CD4-positive, alpha-beta T cell treated with Interferon alpha-2 for 1 hour (primary cell): ENCODE measurements at regions not wholly inside any gene's neighbourhood (a gene's known extent, or its start where the extent isn't known, plus 50 kb on each side); places are given as distances from the start of the nearest gene placed in this dataset.

Source experiments
- DNase-seq, 2 donors: peaks; one replicate each; pipeline ENCODE4 v3.0.0-alpha.2; 2020 to 2022

DNA sequence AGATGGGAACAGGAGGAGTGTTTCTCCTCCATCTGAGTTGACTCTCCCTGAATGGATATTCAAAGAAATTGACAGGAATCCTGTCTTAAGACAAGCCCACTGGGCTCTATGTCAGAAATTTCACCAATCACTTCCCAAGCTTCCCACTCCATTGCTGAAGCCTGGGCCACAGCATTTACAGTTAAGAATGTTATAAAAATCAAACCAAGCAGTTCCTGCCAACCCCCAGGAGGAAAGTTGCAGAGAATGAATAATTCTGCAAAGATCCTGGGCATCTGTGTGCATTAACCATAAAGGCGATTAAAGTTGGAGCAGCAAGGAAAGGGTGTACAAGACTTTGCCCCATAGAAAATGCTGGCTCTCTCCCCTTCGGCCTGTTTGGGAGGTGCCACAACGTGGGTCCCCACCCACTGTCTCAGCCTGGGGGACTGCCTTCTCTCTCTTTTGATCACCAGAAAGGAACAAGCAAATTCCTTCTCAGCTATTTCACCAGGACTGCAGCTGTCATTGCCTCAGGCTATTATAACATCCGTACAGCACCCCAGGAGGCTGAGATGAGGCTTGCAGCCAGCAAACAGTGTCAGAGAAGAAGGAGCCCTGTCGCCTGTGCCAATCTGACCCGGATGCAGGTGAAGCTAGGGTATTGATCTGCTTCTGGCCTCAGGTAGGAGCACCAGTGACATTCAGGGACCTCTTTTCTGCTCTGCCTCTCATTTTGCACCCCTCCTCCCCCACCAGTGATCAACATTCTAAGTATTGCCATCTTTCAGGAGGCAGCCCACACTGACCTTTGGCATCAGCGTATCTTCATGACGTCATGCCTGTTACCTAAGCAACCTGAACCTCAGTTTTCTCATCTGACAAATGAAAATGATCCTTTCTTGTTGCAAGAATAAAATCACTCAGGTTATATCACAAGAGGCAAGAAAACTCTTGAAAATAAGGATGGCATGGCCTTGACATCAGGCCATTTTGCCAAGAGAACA is 219.0 kb downstream of the SH3BP4 start:
- no peak for DNase-seq

GRCh38 chr2:235171550-235172031 is 219.8 kb downstream of the SH3BP4 start:
- DNase-seq = no peak

DNA sequence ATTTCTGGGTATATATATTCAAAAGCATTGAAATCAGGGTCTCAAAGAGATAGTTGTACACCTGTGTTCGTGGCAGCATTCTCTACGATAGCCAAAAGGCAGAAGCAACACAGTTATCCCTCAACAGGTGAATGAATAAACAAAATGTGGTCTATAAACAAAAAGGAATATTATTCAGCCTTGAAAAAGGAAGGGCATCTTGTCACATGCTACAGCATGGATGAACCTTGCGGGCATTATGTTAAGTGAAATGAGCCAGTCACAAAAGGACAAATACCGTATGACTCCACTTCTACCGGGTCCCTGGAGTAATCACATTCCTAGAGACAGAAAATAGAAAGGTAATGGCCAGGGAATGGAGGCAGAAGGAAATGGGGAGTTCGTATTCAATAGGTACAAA is 228.8 kb downstream of the SH3BP4 start:
- DNase-seq = no peak

DNA sequence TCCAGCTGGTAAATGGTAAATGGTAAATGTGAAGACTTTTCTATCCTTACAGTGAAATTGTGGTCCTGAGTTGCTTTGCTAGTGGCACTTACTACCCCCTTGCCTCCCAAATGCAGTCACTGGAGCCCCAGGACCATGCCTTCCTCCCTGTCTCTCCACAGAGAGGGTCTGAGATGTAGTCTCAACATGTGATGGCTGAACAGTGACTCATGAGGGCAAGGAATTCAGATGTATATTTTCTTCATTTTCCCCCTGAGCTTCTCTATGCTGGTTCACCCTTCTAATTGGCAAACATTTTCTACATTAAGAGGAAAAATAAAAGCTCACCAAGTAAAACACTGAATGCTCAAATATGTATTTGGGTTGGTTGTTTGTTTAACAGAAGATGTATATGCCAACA is 232.0 kb downstream of the SH3BP4 start:
- DNase-seq = no peak

GRCh38 chr2:235187806-235188205 is 236.0 kb downstream of the SH3BP4 start:
- no peak for DNase-seq

GRCh38 chr2:235191486-235191885 is 239.7 kb downstream of the SH3BP4 start:
- no peak for DNase-seq

DNA sequence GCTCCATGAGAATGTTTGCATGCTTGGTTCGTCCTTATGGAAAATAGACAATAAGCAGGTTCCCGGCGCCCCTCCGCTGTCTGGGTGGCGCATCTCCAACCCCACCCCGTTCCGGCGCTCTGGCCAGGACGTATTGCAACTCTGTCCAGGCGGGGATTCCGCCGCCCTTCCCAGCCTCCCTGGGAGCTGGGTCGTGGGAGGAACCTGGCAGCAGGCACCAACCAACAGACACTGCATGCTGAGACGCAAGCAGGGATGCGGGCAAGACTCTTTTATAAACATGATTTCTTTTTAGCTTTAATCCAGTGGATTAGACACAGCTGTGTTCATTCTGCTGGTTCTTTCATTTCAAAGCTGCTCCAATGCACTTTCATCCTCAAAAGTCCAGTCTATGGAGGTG is 240.2 kb downstream of the SH3BP4 start:
- DNase-seq = no peak

- no peak for DNase-seq
Observed at GRCh38 chr2:235194351-235194750, 242.5 kb downstream of the SH3BP4 start.

DNA sequence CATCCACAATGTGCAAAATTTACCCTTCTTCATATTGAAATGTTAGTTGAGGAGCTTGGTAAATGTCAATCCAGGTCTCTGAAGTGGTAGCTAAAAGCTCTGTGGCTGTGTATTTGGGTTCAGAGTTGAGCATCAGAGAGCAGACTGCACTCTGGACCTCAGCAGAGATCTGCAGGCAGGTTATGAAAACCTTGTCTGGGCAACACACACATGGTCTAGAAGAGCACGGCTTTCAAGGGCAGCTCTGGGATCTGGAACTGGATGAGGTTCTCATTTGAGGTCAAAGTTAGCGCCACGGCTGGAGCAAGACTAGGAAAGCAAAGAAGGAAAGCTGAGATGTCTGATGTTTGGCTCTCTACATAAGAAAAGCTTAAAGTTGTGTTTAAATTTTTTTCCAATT is 243.0 kb downstream of the SH3BP4 start:
- no peak for DNase-seq

- no peak for DNase-seq
Observed at GRCh38 chr2:235195921-235196320, 244.1 kb downstream of the SH3BP4 start.

- DNase-seq = no peak
Observed at GRCh38 chr2:235199128-235199527, 247.3 kb downstream of the SH3BP4 start.

GRCh38 chr2:235200216-235200615 is 248.4 kb downstream of the SH3BP4 start:
- DNase-seq = no peak

- no peak for DNase-seq
Observed at GRCh38 chr2:235201756-235202155, 249.9 kb downstream of the SH3BP4 start.

GRCh38 chr2:235204948-235205347 is 253.1 kb downstream of the SH3BP4 start:
- no peak for DNase-seq

GRCh38 chr2:235206399-235206798 is 254.6 kb downstream of the SH3BP4 start:
- no peak for DNase-seq

- DNase-seq = no peak
Observed at GRCh38 chr2:235206980-235207579, 255.3 kb downstream of the SH3BP4 start.

DNA sequence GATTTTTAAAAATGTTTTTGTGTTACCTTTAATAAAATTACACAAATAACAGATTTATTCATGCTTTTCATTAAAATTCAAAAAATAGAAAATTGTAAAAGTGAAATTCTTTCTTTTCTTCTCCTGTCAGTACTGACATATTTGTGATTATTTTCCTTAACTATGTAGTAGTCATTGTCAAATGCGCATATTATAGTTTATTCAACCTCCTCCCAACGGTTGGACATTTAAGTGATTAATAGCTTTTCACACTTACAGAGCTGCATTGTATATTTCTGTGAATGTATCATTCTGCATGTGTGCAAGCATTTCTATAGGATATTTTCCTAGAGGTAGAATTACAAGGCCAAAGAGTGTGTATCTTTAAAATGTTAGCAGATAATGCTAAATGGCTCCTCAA is 259.2 kb downstream of the SH3BP4 start:
- no peak for DNase-seq

- no peak for DNase-seq
Observed at GRCh38 chr2:235212501-235213158, 260.8 kb downstream of the SH3BP4 start.

DNA sequence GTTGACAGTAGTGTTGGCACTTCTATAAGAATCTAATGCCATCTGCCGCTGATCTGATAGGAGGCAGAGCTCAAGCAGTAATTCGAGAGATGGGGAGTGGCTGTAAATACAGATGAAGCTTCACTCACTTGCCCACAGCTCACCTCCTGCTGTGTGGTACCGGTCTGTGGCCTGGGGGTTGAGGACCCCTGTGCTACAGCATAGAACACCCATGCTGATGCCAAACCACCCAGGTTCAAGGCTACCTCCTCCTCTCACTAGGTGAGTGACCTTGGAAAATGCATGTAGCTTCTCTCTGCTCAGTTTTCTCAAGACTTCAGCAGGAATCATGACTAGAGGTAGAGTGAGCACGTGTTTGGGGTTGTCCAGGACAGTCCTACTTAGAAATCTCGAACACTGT is 263.4 kb downstream of the SH3BP4 start:
- DNase-seq = no peak

DNA sequence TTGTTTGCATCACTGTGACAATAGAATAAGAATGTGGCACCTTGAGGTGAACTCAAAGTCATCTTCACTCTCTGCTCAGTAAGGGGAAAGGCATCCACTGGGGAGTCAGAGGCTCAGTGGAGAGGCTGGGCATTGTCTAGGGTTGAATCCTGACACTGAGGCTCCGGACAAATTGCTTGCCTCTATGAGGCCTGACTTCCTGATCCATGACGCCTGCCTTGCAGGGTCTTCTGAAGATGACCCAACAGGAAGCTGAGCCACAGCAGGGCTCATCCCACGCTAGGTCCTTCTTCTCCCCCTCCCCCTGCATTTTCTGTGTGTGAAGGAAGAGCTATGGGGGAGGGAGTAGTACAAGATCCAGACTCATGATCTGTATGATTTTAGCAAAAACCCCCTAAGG is 265.1 kb downstream of the SH3BP4 start:
- no peak for DNase-seq

DNA sequence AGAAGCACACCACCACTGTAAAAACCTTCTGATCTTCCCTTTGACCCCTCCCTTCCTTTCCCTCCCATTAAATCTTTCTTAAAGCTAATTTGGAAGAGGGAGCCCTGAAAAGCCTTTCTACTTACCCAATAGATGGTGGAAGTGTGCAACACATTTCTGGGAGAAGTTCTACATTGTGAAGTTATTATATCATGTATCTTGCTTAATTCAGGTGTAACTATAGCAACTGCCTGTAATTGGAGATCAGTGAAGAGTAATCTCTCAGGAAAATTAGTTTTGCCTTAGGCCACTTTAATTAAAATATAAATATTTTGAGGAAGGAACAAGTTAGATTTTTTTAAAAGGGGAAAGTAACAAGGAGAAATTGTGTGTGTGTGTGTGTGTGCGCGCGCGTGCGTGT is 266.0 kb downstream of the SH3BP4 start:
- DNase-seq = no peak

DNA sequence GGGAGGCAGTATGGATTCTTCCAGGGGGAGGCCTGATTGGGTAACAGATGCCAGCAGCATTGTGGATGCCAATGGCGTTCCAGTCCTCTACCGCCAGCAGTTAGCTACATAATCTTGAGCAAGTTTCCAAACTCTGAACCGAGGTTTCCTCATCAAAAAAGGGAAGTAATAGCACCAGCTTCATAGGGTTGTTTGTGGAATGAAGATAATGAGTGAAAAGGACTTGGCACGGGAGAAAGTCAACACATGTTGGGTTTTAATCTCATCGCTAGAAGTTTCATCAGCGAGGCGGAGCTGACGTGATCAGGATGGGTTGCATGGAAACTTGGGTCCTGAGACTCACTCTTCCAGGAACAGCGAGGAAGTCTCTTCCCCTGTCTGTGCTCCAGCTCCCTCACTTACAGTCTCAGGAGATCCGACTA is 266.7 kb downstream of the SH3BP4 start:
- DNase-seq = no peak

DNA sequence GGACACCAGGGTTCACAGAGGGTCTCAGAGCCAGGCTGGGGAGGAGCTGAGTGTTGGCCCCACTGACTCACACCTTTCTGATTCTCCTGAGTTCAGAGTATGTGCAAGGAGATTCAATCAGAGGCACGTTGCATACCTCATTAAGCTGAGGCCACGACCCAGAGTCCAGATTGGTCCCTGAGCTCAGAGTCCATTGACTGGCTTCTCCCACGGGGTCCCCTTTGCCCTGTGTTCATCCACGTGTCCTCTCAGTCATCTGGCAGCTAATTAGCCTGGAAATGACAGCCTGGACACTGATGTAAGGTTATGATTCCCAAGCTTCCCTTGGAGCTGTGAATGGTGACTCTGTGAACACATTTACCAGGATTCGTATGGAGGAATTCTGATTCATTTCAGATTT is 267.2 kb downstream of the SH3BP4 start:
- no peak for DNase-seq

DNA sequence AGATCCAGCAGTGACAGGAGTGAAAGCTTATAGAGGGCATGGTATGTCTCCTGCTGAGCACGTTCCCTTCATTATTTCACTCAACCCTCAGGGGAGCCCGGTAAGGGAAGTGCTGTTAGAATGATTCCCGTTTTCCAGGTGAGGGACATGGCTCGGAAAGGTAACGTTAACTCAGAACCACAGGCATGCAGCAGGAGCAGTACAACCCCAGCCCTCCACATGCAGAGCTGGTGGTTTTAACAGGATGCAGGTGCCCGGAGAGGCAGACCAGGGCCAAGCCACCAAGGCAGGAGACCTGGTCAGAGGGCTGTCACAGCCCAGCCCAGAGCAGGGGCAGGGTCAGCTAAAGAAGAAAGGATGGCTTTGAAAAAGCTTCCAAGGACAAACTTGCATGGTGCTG is 268.5 kb downstream of the SH3BP4 start:
- no peak for DNase-seq
